ENCODE measurements at regions not wholly inside any gene's neighbourhood (a gene's known extent, or its start where the extent isn't known, plus 50 kb on each side); places are given as distances from the start of the nearest gene placed in this dataset.
"Not testable (repeated sequence)": the region's sequence is repeated elsewhere in the genome, so short reads cannot be mapped to it uniquely, and the experiment has no call there.

DNA sequence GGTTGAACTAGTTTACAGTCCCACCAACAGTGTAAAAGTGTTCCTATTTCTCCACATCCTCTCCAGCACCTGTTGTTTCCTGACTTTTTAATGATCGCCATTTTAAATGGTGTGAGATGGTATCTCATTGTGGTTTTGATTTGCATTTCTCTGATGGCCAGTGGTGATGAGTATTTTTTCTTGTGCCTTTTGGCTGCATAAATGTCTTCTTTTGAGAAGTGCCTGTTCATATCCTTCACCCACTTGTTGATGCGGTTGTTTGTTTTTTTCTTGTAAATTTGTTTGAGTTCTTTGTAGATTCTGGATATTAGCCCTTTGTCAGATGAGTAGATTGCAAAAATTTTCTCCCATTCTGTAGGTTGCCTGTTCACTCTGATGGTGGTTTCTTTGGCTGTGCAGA, 462.0 kb upstream of the ZMIZ1 start:
- H2AFZ ChIP-seq (ENCODE audit: low read depth, low read length, poor library complexity, severe bottlenecking); ATAC-seq; H3K36me3 ChIP-seq (ENCODE audit: control insufficient read depth in 1 of 2, insufficient read depth in 2 of 2, low read length in 2 of 2); H3K9me3 ChIP-seq (ENCODE audit: control insufficient read depth in 1 of 2, insufficient read depth in 1 of 2, low read depth in 1 of 2, low read length in 2 of 2); H3K4me1 ChIP-seq (ENCODE audit: control insufficient read depth in 1 of 2, insufficient read depth in 2 of 2, low read length in 2 of 2); CTCF ChIA-PET; H4K20me1 ChIP-seq (ENCODE audit: insufficient read depth); POLR2A ChIA-PET; H3K9me2 ChIP-seq (ENCODE audit: insufficient read depth); DNase-seq (ENCODE audit: low read depth, low spot score); H3K4me2 ChIP-seq (ENCODE audit: low read length); H3K27me3 ChIP-seq (ENCODE audit: insufficient read depth, low read length); BruUV-seq (replicated peaks); H3K4me3 ChIP-seq (replicated peaks in 1 of 2; ENCODE audit: low read depth in 1 of 2, low read length in 2 of 2); RAD21 ChIA-PET (ENCODE audit: low non-redundant PET in 1 of 2, low total read pairs in 2 of 2, uncharacterized antibody in 2 of 2, unreplicated experiment in 2 of 2); intact Hi-C loops (cut with micrococcal nuclease); H3K79me2 ChIP-seq (ENCODE audit: insufficient read depth, low read length); H3K27ac ChIP-seq (ENCODE audit: low read depth, low read length); H3K9ac ChIP-seq (ENCODE audit: low read length): not testable (repeated sequence)

DNA sequence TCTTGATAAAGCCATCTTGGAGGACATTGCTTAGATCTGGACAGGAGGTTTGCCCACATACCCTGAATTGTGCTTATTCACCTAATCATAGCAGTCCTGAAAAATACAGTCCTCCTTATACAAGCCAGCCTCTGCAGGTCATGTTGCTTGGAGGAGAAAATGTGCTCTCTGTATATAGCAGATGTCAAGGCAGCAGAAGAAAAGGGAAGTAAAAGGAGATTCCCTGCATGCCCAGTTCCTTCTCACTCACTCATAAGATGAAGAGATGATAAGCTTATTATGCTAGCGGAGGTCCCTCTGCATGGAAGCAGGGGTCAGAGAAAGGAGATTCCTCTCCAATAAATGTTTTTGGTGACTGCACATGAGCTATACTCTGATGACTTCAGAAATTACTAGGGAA, 458.8 kb upstream of the ZMIZ1 start:
- H3K9me2 ChIP-seq (ENCODE audit: insufficient read depth): no peaks in the 10 kb centered on the region
- TF ChIP-seq RAD21 (IDR thresholded peaks at IDR 0.05; ENCODE audit: low read depth) (no peak), EZH2phosphoT487 (IDR thresholded peaks at IDR 0.05; ENCODE audit: borderline replicate concordance) (no peak), YY1 (IDR thresholded peaks at IDR 0.05; ENCODE audit: extremely low read depth, insufficient replicate concordance, low read depth, low read length) (no peak), JUND (IDR thresholded peaks at IDR 0.05) (no peak), POLR2A (IDR thresholded peaks at IDR 0.05; ENCODE audit: borderline replicate concordance, extremely low read depth, insufficient read depth, insufficient read length) (no peak), CEBPB (IDR thresholded peaks at IDR 0.05; ENCODE audit: low read depth) (no peak), FOSL1 (IDR thresholded peaks at IDR 0.05; ENCODE audit: low read depth) (no peak), ELF1 (IDR thresholded peaks at IDR 0.05; ENCODE audit: borderline replicate concordance, low read depth) (no peak), TCF7L2 (IDR thresholded peaks at IDR 0.05; ENCODE audit: borderline replicate concordance, extremely low read depth, insufficient read depth, insufficient read length) (no peak), SP1 (IDR thresholded peaks at IDR 0.05; ENCODE audit: low read depth) (no peak), SIN3A (IDR thresholded peaks at IDR 0.05; ENCODE audit: low read depth) (no peak), ZFX (IDR thresholded peaks at IDR 0.05) (no peak), EZH2 (IDR thresholded peaks at IDR 0.05) (no peak), CBX3 (IDR thresholded peaks at IDR 0.05; ENCODE audit: low read depth) (no peak)
- TF ChIP-seq, protein P1, sequence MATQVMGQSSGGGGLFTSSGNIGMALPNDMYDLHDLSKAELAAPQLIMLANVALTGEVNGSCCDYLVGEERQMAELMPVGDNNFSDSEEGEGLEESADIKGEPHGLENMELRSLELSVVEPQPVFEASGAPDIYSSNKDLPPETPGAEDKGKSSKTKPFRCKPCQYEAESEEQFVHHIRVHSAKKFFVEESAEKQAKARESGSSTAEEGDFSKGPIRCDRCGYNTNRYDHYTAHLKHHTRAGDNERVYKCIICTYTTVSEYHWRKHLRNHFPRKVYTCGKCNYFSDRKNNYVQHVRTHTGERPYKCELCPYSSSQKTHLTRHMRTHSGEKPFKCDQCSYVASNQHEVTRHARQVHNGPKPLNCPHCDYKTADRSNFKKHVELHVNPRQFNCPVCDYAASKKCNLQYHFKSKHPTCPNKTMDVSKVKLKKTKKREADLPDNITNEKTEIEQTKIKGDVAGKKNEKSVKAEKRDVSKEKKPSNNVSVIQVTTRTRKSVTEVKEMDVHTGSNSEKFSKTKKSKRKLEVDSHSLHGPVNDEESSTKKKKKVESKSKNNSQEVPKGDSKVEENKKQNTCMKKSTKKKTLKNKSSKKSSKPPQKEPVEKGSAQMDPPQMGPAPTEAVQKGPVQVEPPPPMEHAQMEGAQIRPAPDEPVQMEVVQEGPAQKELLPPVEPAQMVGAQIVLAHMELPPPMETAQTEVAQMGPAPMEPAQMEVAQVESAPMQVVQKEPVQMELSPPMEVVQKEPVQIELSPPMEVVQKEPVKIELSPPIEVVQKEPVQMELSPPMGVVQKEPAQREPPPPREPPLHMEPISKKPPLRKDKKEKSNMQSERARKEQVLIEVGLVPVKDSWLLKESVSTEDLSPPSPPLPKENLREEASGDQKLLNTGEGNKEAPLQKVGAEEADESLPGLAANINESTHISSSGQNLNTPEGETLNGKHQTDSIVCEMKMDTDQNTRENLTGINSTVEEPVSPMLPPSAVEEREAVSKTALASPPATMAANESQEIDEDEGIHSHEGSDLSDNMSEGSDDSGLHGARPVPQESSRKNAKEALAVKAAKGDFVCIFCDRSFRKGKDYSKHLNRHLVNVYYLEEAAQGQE (IDR thresholded peaks at IDR 0.05; ENCODE audit: low read depth): no peak
- TF ChIP-seq, protein P2, sequence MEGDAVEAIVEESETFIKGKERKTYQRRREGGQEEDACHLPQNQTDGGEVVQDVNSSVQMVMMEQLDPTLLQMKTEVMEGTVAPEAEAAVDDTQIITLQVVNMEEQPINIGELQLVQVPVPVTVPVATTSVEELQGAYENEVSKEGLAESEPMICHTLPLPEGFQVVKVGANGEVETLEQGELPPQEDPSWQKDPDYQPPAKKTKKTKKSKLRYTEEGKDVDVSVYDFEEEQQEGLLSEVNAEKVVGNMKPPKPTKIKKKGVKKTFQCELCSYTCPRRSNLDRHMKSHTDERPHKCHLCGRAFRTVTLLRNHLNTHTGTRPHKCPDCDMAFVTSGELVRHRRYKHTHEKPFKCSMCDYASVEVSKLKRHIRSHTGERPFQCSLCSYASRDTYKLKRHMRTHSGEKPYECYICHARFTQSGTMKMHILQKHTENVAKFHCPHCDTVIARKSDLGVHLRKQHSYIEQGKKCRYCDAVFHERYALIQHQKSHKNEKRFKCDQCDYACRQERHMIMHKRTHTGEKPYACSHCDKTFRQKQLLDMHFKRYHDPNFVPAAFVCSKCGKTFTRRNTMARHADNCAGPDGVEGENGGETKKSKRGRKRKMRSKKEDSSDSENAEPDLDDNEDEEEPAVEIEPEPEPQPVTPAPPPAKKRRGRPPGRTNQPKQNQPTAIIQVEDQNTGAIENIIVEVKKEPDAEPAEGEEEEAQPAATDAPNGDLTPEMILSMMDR (IDR thresholded peaks at IDR 0.05 in 2 of 3, conservative IDR thresholded peaks at IDR 0.05 in 1 of 3; ENCODE audit: borderline replicate concordance in 1 of 3, insufficient read depth in 1 of 3, low read depth in 2 of 3, low read length in 2 of 3): no peak
- TF ChIP-seq, protein P3, sequence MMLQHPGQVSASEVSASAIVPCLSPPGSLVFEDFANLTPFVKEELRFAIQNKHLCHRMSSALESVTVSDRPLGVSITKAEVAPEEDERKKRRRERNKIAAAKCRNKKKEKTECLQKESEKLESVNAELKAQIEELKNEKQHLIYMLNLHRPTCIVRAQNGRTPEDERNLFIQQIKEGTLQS (IDR thresholded peaks at IDR 0.05): no peak
- H2AFZ ChIP-seq (ENCODE audit: low read depth, low read length, poor library complexity, severe bottlenecking): no peak overlapping the region
- H3K4me1 ChIP-seq (ENCODE audit: control insufficient read depth in 1 of 2, insufficient read depth in 2 of 2, low read length in 2 of 2): no peaks in the 10 kb centered on the region
- no peaks in the 10 kb centered on the region for H3K36me3 ChIP-seq (ENCODE audit: control insufficient read depth in 1 of 2, insufficient read depth in 2 of 2, low read length in 2 of 2)
- no peaks in the 10 kb centered on the region for H4K20me1 ChIP-seq (ENCODE audit: insufficient read depth)
- intact Hi-C loops (cut with micrococcal nuclease): no loop called here
- H3K79me2 ChIP-seq (ENCODE audit: insufficient read depth, low read length): no peaks in the 10 kb centered on the region
- no peak overlapping the region for H3K27ac ChIP-seq (ENCODE audit: low read depth, low read length)
- POLR2A ChIA-PET: no interaction called here
- no peak overlapping the region for H3K9ac ChIP-seq (ENCODE audit: low read length)
- DNase-seq (ENCODE audit: low read depth, low spot score) (no peak), ATAC-seq (no peak)
- no peaks in the 10 kb centered on the region for H3K9me3 ChIP-seq (ENCODE audit: control insufficient read depth in 1 of 2, insufficient read depth in 1 of 2, low read depth in 1 of 2, low read length in 2 of 2)
- no peak overlapping the region for H3K4me3 ChIP-seq (replicated peaks in 1 of 2; ENCODE audit: low read depth in 1 of 2, low read length in 2 of 2)
- CTCF ChIA-PET: no interaction called here
- BruUV-seq (replicated peaks): no TSS peak
- no peaks in the 10 kb centered on the region; the same call in 1 of the 2 replicates for H3K27me3 ChIP-seq (ENCODE audit: insufficient read depth, low read length)
- H3K4me2 ChIP-seq (ENCODE audit: low read length): no peak overlapping the region
- RAD21 ChIA-PET (ENCODE audit: low non-redundant PET in 1 of 2, low total read pairs in 2 of 2, uncharacterized antibody in 2 of 2, unreplicated experiment in 2 of 2): no interaction called here

Measured in HCT116 (cell line).